Left lung (tissue), 4 donors: ENCODE measurements at regions not wholly inside any gene's neighbourhood (a gene's known extent, or its start where the extent isn't known, plus 50 kb on each side); places are given as distances from the start of the nearest gene placed in this dataset.

Source experiments
- ATAC-seq: fragments of 200-7000 bp; cut with Tn5 transposase; one replicate; pipeline ENCODE4 v1.9.1; 2020; ENCODE audit warnings: moderate library complexity
- DNase-seq, 4 donors: peaks; one replicate each; pipeline ENCODE4 v3.0.0-alpha.2; 2013 to 2020
- H3K27ac ChIP-seq, 2 donors: fragments of 200-600 bp; sonication (generic) in 1 of 2; one replicate each; pipeline versions ENCODE4 v1.5.0 to v1.8.0; 2020 to 2021
- H3K27me3 ChIP-seq, 2 donors: fragments of 200-600 bp; sonication (generic) in 1 of 2; one replicate each; pipeline versions ENCODE4 v1.5.0 to v1.8.0; 2020 to 2021
- H3K36me3 ChIP-seq, 2 donors: fragments of 200-600 bp; sonication (generic) in 1 of 2; one replicate each; pipeline versions ENCODE4 v1.5.0 to v1.8.0; 2020 to 2021
- H3K4me1 ChIP-seq, 2 donors: fragments of 200-600 bp; one replicate each; pipeline ENCODE4 v1.8.0; 2021
- H3K4me3 ChIP-seq, 2 donors: fragments of 200-600 bp; sonication (generic) in 1 of 2; one replicate each; pipeline versions ENCODE4 v1.5.0 to v1.8.0; 2020 to 2021; ENCODE audit warnings: mild to moderate bottlenecking in 1 of 2
- H3K9me3 ChIP-seq, 2 donors: fragments of 200-600 bp; sonication (generic) in 1 of 2; one replicate each; pipeline versions ENCODE4 v1.5.0 to v1.8.0; 2020 to 2021
- intact Hi-C, 2 donors: fragments of 100-400 bp; cut with DNase I; formaldehyde crosslinking; loops; one replicate each; pipeline versions ENCODE4 v1.11.2 to v1.14.2; 2022
- TF ChIP-seq, protein P1 (sequence below), 2 donors: fragments of 200-600 bp; sonication (generic) in 1 of 2; IDR thresholded peaks; one replicate each; pipeline versions ENCODE4 v1.5.0 to v1.8.0; 2021; ENCODE audit warnings: antibody characterized with exemption in 2 of 2
- donor health status: DM: no; HTN: yes; CAD: no.
- donor health status: DM: no; HTN: no; CAD: no.

DNA sequence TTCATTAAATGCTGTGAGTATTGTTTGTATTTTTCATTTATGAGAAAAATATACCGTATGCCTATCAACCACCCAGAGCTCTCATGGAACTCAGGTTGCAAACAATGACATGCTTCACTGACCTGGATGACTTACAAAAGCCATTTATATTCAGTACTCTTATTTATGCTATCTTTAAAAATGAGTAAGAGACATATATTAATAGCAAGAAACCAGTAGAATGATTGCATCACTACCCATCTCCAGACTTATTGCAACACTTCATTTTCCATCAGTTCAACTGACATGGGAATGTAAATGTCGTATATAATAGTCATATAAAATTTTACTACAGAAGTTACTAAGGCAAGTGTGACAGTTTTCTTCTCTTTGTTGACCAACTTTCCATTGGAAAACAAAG, 69.1 kb downstream of the OTP start:
- ATAC-seq (no peak), DNase-seq (no peak)
- no peak overlapping the region for H3K27ac ChIP-seq
- TF ChIP-seq, protein P1, sequence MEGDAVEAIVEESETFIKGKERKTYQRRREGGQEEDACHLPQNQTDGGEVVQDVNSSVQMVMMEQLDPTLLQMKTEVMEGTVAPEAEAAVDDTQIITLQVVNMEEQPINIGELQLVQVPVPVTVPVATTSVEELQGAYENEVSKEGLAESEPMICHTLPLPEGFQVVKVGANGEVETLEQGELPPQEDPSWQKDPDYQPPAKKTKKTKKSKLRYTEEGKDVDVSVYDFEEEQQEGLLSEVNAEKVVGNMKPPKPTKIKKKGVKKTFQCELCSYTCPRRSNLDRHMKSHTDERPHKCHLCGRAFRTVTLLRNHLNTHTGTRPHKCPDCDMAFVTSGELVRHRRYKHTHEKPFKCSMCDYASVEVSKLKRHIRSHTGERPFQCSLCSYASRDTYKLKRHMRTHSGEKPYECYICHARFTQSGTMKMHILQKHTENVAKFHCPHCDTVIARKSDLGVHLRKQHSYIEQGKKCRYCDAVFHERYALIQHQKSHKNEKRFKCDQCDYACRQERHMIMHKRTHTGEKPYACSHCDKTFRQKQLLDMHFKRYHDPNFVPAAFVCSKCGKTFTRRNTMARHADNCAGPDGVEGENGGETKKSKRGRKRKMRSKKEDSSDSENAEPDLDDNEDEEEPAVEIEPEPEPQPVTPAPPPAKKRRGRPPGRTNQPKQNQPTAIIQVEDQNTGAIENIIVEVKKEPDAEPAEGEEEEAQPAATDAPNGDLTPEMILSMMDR (IDR thresholded peaks at IDR 0.05): no peak
- intact Hi-C loops: no loop called here
- no peak overlapping the region for H3K4me3 ChIP-seq
- no peaks in the 10 kb centered on the region for H3K4me1 ChIP-seq
- H3K9me3 ChIP-seq: no peaks in the 10 kb centered on the region
- H3K36me3 ChIP-seq: no peaks in the 10 kb centered on the region
- H3K27me3 ChIP-seq: peaks cover 0 to 5% of the 10 kb centered on the region in 2 donors

DNA sequence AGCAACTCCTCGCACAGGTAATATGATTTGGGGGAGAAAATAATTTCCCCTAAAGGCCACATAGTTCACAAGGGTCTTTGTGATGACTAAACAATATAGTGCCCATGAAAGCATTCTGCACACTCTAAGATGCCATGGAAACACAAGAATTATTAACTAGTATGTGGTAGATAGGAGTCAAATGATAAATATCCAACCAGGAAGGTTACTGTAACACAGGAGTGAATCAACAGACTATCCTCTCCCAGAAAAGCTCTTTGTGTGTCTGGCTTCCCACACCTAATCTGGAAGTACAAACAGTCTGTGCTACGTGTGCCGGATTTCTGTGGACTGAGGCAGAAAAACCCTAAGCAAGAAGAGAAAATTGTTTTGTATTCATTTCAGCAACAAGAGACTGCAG, 70.0 kb downstream of the OTP start:
- TF ChIP-seq, protein P1 (IDR thresholded peaks at IDR 0.05): no peak
- no peaks in the 10 kb centered on the region for H3K4me1 ChIP-seq
- ATAC-seq: no peak
- no peaks in the 10 kb centered on the region for H3K36me3 ChIP-seq
- H3K27me3 ChIP-seq: peaks cover 0 to 5% of the 10 kb centered on the region in 2 donors
- H3K27ac ChIP-seq: no peak overlapping the region
- no peaks in the 10 kb centered on the region for H3K9me3 ChIP-seq
- intact Hi-C loops: no loop called here
- no peak overlapping the region for H3K4me3 ChIP-seq
- no peak for DNase-seq

DNA sequence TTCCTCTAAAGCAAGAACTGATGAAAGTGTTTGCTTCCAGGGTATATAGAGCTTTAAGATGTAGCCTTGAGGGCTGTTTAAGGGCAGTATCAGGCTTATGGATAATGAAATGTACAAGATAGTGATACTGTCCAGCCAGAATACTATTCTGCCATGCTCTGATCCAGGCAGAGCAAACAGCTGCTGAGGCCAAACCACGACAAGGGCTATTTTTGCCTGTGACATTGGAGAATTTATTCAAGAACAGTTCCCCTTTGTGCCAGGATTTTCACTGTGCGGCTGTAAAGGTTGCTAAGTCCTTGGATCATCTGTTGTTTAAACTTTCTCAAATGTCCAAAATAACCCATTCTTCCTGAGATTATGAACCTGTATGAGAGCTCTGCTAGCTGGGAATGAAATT, 70.4 kb downstream of the OTP start:
- no peak for DNase-seq
- no peak overlapping the region for H3K27ac ChIP-seq
- ATAC-seq: no peak
- peaks cover 0 to 5% of the 10 kb centered on the region in 2 donors for H3K27me3 ChIP-seq
- intact Hi-C loops: no loop called here
- H3K4me1 ChIP-seq: no peaks in the 10 kb centered on the region
- H3K9me3 ChIP-seq: no peaks in the 10 kb centered on the region
- TF ChIP-seq, protein P1 (IDR thresholded peaks at IDR 0.05): no peak
- H3K36me3 ChIP-seq: no peaks in the 10 kb centered on the region
- H3K4me3 ChIP-seq: no peak overlapping the region

DNA sequence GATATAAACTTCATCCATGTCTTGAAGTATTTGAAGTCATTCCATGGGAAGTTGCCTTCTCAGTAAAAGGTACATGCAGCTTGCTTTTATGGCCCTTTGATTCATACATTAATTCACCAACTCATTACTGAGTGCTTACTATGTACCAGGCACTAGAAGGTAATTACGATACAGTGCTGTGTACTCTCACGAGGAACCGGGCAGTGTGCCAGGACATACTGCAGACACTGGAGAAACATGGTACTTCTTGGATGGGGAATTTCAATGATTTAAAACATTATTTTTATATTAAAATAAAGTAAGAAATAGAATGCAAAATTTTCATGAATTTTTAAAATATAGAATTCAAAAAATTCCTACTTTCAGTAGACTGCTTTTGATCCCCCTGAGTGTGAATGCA, 71.4 kb upstream of the WDR41 start:
- ATAC-seq: no peak
- no peak overlapping the region for H3K4me3 ChIP-seq
- no peaks in the 10 kb centered on the region for H3K9me3 ChIP-seq
- no peaks in the 10 kb centered on the region for H3K4me1 ChIP-seq
- TF ChIP-seq, protein P1 (IDR thresholded peaks at IDR 0.05): no peak
- intact Hi-C loops: no loop called here
- no peaks in the 10 kb centered on the region for H3K27me3 ChIP-seq
- no peak overlapping the region for H3K27ac ChIP-seq
- H3K36me3 ChIP-seq: no peaks in the 10 kb centered on the region
- DNase-seq: peak in 1 of 4 donors; percentile 8

DNA sequence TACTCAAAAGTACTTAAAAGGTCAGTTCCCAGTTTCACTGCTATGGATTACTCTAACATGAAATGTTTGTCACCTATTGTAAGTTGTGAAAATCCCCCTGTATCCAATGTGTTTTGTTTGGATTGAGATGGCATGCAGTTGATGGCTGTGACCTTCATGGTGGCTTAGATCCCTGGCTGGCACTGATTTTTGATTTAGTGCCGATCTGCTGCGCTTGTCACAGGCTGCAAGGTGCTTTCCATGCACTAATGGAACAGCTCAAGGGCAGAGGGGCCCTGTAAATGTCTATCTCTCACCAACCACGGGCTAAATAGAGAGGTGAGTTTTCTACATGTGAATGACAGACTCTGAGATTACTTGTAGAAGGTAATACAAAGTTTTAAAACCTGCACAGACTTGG, 69.8 kb upstream of the WDR41 start:
- H3K27me3 ChIP-seq: no peaks in the 10 kb centered on the region
- H3K36me3 ChIP-seq: no peaks in the 10 kb centered on the region
- TF ChIP-seq, protein P1 (IDR thresholded peaks at IDR 0.05): no peak
- no peaks in the 10 kb centered on the region for H3K4me1 ChIP-seq
- ATAC-seq (no peak), DNase-seq (no peak)
- intact Hi-C loops: no loop called here
- H3K27ac ChIP-seq: no peak overlapping the region
- H3K4me3 ChIP-seq: no peak overlapping the region
- no peaks in the 10 kb centered on the region for H3K9me3 ChIP-seq
